ENCODE measurements at regions not wholly inside any gene's neighbourhood (a gene's known extent, or its start where the extent isn't known, plus 50 kb on each side); places are given as distances from the start of the nearest gene placed in this dataset.
"Not testable (repeated sequence)": the region's sequence is repeated elsewhere in the genome, so short reads cannot be mapped to it uniquely, and the experiment has no call there.

DNA sequence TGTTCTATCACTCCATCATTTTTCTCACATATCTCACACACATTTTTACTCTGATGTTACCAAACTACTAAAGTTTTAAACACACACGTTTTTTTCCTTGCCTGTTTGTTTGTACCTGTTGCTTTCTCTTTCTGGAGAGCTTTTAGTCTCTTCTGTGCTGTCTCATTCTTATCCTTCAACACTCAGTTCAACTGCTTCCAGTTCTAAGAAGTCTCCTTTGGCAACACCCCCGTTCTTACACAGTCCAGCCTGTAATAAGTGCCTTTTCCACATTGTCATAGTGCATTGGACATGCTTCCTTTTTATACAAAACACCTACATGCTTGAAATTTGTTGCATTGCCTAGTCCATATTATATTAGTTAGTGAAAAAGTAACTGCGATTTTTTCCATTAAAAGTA lies 360.2 kb upstream of the BRINP3 start:
- DNase-seq = no peak

DNA sequence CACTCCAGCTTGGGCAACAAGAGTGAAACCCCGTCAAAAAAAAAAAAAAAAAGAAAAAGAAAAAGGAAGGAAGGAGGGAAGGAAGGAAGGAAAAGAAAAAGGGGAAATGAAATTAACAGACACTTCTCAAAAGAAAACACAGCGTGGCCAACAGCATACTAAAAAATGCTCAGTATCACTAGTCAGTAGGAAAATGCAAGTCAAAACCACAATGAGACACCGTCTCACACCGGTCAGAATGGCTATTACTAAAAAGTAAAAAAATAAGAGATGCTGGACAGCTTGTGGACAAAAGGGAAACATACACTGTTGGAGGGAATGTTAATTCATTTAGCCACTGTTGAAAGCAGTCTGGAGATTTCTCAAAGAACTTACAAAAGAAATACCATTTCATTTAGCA lies 369.5 kb upstream of the BRINP3 start:
- no peak for DNase-seq

DNA sequence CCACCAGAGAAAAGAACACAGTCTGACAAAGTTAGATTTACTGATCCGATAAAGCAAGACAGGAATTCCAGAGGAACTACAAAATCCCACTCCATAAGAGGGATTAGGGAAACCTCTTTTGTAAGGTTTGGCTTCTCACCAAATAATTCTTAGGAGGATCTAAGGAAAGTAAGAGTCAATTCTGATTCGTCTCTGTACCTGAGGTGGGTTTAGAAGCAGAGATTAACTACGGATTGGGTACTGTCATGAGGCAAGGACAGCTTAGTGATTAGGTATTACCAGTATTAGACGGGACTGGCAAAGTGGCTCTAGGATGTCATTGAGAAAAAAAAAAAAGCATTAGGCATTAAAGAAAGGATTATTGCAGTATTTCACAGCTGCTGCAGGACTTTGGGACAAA lies 371.7 kb upstream of the BRINP3 start:
- DNase-seq = no peak

DNA sequence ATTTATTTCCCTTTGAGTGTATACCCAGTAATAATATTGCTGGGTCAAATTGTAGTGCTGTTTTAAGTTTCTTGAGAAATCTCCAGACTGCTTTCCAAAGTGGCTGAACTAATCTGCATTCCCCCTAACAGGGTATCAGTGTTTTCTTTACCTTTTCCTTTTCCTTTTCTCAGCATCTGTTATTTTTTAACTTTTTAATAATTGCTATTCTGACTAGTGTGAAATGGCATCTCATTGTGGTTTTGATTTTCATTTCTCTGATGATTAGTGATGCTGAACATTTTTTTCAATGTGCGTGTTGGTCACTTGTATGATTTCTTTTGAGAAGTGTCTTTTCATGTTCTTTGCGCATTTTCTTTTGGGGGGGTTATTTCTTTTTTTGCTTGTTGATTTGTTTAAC lies 374.9 kb upstream of the BRINP3 start:
- DNase-seq = no peak

DNA sequence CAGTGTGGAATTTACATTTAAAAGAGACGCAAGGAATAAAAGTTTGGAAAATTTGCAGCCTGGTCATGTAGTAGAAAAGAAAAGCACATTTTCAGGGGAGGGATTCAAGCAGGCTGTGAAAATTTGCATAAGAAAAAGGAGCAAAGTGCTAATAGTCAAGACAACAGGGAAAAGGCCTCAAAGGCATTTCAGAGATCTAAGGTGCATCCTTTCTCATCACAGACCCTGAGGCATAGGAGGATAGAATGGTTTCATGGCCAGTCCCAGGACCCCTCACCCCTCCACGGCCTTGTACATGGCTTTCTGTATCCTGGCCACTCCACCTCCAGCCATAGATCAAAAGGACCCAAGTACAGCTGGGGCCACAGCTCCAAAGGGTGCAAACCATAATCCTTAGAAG lies 380.5 kb upstream of the BRINP3 start:
- DNase-seq = no peak

DNA sequence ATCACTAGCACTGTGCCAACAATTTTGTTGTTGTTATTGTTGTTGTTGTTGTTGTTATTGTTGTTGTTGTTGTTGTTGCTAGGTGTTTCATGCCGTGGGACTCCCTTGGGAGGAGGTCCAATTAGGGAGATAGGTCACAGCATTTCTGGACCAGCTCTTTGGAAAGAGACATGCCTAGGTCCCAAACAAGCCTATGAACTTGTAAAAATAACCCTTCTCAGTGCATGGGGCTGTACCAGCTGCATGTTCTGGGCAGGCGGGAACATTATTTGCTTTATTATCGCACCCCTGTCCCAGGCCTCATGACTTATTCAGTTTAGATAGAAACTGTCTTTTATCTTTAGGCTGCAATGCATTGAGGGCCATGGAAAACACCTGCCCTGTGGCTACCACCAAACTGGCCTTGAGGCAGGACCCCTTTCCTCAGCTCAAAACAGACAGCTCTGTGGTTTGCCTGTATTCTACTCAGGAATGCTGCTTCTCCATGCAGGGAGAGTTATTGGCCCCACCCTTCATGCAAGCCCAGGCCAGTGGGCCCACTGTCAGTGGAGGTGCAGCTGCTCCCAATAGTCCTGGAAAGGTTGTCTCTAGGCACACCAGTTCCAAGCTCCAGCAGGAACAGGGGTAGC lies 386.5 kb upstream of the BRINP3 start:
- DNase-seq = no peak

DNA sequence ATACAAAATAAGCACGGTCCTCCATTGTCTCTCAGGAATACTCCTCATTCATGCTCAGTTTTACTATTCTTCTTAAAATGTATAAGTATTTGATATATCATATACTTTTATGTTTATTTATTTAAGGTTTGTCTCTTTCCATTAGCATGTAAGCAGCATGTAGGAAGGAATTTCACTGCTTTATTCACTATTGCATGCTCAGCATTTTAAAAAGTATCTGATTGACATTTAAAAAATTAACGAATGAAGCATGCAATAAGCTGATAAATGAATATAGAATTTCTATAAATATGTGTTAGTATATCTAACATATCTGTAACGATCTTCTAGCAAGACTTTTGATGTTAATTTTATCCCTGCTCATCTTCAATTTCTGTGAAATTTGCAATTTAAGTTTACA lies 402.7 kb upstream of the BRINP3 start:
- no peak for DNase-seq

DNA sequence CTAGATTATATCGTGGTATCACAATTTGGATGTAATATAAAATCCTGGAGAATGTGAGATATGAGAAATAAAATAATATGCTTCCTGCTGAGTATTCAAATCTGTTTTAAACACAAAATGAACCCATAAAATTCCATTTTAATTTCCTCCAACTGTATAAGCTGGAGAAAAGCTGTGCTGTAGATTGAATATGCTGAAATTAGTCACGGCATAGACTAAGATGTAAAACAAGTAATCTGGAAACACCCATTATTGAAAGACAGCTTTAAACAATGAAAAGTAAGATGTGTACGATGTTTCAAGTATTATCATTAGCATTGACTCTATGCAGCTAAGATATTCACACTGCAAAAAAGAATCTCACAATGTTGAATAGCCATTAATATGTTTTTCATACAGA lies 403.4 kb upstream of the BRINP3 start:
- DNase-seq = no peak

DNA sequence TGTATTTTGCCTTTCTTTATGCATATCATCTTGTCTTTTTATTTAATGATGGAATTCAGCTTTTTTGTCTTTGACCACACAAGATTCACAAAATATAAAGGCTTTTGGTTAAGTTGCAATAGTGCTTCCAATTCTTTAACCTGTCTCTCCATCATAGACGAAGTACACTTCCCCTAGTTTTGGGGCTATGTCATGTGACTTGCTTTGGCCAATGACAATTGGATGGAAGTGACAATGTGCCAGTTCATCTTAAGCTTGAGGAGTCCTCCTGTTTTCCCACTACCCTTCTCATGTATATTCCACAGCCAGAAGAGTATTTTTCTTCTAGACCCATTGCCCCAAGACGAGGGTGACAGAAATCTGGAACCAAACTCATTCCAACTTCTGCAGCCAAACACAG lies 419.6 kb upstream of the BRINP3 start:
- no peak for DNase-seq

DNA sequence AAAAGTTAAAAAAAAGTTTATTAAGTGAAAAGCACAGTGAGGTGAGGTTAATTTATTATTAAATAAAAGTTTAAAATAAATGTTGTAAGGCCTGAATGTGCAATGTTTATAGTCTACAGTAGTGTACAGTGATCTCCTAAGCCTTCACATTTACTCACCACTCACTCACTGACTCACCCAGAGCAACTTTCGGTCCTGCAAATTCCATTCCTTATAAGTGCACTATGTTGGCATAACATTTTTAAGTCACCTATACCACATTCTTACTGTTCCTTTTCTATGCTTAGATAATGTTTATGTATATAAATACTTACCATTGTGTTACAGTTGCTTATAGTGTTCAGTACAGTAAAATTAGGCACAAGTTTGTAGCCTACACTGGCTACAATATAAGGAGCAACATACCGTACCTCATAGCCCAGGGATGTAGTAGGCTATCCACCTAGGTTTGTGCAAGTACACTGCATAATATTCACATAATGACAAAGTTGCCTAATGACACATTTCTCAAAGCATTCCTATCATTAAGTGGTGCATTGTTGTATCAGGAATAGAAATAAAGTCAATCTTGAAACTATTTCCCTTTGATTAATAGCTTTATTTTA lies 426.5 kb upstream of the BRINP3 start:
- DNase-seq = no peak

DNA sequence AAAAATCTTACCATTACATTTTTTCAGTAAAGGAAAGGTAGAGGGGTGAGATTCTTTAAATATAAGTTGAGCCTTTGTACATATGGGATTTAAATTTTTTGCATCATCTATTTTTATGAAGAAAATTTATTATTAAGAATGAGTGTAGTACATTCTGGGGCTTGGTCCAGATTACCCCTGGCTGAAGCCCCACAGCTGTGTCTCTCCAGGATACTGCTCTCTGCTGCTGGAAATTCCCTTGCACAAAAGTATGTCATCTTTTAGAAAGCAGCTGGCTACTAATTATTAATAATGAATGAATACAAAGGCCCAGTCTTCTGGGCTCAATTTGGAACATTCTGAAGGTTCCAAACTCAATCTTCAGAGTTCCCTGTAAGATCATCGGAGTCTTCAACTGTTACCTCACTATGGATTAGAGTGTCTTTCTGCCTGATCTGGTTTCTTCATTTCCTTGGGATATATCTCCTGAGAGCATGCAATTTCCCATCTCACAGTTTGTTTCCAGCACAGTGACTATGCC lies 428.6 kb upstream of the BRINP3 start:
- DNase-seq = no peak

DNA sequence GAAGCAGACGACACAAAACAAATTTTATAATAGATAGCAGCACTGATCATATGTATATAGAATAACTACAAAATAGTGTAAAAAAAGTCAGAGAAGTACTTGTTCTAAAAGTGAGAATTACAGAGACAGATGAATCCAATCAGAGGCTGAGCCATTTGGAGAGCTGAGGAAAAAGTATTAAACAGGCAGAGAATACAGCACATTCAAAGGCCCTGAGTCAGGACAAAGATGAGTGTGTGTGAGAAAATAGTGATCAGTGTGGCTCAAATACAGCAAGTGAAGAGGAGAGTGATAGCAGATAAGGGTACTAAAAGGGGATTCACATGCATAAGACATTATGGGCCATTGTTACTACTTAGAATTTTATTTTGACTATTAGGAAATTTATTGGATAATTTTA lies 430.6 kb upstream of the BRINP3 start:
- DNase-seq = no peak

DNA sequence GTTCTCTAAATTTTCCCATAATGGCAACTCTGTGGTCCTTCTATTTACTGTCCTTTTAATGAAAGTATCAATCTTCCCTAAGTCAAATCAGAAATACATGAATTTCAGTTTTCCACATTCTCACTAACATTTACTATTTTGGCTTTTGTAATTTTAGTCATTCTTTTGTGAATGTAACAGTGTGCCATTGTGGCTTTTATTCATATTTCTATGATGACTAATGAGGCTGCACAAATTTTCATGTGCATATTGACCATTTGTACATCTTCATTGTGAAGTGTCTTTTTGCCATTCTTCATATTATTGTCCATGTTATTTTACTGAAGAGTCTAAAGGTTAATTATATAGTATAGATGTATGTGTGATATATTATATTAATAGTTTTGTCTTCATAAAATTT lies 431.0 kb upstream of the BRINP3 start:
- no peak for DNase-seq

DNA sequence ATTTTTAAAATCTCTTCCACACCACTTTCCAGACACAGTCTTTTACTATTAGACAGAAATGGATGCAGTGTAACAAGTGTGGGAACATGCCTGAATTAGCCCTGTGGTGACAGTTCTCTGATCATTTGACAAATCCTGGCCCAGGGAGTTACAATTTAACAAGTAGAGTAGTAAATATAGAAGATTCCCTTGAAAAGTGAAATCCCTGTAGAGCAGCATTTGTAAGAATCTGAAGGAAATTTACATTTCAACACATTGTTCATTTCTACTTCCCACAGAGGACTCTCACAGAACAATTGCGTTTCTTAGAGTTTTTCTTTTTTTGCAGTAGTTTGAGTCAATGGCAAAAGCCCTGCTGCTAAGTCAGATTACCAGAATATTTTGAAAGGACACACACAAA lies 458.3 kb upstream of the BRINP3 start:
- DNase-seq = no peak

DNA sequence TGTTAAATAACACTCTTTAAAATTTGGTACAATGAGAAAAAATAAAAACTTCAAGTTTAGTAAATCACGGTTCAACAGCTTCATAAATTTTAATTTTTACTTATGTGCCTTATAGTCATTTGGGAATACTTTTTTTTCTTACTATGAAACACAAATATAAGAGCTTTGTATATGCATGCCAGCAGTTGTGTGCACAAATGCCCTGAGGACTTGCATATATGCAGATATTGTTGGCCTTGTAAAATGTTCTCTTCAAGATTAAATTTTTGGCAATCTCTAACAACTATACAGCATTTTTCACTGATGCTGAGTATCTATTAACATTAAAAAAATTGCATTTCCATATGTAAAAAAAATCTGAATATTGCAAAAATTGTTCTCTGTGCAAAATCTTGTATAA lies 458.7 kb upstream of the BRINP3 start:
- no peak for DNase-seq

DNA sequence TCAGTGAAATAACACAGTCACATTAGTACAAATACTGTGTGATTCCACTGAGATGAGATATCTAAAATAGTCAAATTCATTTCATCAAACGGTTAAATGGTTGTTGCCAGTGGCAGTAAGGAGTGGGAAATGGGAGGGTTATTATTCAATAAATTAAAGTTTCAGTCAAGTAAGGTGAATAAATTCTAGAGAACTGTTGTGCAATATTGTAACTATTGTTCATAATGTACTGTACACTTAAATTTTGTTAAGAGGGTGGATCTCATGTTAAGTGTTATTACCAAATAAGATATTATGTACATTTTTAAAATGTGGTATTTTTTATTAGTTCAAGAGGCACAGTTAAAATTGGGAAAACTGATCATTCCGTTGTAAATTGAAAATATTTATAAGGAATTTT lies 463.3 kb upstream of the BRINP3 start:
- DNase-seq = no peak

DNA sequence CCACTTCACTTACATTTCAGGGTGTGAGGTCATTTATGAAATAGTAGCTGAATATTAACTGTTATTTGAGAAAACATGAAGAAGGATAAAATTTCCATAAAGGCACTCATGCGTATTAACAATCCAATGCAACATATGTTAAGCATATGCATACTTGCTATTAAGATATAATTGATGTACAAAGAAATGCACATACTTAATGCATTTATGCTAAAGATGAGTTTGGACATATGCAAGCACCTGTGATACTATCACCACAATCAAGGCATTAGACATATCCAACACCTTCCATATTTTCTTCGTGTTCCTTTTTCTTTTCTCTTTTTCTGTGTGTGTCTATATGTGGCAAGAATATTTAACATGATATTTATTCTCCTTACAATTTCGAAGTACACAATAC lies 464.8 kb upstream of the BRINP3 start:
- DNase-seq = no peak

DNA sequence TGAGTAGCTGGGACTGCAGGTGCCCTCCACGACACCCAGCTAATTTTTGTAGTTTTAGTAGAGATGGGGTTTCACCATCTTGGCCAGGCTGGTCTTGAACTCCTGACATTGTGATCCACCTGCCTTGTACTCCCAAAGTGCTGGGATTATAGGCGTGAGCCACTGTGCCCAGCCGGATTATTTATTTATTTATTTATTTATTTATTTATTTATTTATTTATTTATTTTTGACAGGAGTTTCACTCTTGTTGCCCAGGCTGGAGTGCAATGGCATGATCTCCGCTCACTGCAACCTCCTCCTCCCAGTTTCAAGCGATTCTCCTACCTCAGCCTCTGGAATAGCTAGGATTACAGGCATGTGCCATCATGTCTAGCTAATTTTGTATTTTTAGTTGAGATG lies 466.1 kb upstream of the BRINP3 start:
- not testable (repeated sequence) for DNase-seq

DNA sequence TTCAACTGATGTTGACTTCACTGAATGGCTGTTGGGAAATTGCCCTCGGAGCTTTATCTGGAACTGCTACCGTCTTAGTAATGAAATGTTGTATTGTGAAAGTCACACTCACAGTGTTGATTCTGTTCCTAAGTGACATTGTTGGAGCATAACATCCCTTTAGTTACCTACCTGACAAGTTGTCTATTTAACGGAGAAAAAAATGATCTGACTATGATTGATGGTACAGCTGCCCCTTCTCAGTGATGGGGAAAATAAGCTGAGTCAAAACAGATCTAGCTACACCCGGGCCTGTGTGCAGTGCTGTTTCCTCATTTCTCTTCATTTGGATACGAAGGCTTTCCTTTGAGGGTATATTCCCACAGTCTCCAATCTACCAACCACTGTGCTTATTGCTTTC lies 472.3 kb upstream of the BRINP3 start:
- DNase-seq = peak; percentile 38 to 44

DNA sequence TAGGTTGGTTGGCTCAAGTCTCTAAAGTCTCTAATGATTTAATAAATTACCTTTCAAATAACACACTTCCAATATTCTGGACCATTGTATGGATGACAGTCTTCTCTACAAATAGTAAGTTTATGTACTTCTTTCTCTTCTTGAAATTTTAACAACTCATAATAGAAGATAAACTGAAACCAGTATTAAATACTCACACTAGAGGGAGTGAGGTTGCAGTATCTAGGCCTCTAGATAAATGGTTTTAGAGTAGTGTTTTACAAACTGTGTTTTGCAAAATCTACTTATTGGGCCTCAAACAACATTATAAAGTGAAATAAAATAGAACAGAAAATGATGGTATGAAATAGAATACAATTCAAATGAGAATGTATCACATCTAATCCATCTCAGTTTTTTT lies 479.9 kb upstream of the BRINP3 start:
- no peak for DNase-seq

DNA sequence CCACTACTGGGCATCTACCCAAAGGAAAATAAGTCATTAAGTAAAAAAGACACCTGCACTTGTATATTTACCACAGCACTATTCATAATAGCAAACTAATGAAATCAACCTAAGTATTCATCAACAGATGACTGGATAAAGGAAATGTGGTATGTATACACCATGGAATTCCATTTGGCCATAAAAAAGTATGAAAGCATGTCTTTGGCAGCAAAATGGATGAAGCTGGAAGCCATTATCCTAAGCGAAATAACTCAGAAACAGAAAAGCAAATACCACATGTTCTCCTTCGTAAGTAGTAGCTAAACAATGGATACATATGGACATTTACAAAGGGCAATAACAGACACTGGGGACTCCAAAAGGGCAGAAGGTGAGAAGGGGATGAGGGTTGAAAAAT lies 485.7 kb upstream of the BRINP3 start:
- DNase-seq = no peak

DNA sequence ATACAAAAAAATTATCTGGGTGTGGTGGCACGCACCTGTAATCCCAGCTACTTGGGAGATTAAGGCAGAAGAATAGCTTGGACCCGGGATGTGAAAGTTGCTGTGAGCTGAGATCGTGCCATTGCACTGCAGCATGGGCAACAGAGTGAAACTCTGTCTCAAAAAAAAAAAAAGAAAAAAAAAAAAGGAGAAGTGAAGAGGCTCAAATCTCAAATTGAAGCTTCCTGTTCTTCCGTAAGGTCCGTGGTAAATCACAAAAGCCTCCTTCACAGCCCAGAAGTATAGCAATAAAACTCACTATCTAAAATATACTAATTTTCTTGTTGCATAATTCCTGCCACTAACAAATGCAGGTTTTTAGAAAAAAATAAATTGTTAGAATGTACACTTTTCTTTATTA lies 498.2 kb upstream of the BRINP3 start:
- no peak for DNase-seq

DNA sequence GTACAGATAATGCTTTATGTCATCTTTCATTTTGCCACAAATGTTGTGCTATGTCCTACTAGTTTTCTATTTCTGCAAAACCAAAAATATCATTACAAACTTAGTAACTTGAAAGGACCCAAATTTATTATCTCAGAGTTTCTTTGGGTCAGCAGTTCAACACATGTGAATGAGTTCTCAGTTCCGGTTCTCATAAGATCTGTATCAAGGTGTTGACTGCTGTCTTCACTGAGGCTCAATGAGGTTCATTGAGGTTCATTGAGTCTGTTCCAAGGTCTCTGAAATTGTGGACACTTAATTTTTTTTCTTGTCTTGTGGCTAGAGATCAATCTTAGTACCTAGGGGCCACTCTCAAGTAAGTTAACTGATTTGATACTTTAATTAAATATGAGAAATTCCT lies 525.1 kb upstream of the BRINP3 start:
- no peak for DNase-seq

DNA sequence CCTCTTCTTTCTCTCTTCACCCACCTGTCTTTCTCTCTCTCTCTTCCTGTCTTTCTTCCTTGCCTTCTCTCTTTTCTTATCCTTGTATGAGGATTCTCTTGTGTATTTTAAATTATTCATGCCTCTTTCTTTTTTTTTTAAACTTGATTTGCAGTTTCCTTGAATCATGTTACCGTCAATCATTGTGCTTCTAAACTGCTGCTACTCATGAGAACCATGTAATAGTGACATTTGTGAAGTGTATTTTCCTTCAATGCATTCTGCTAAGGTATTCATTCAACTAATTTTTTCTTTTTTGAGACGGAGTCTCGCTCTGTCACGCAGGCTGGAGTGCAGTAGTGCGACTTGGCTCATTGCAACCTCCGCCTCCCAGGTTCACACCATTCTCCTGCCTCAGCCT lies 539.1 kb upstream of the BRINP3 start:
- DNase-seq = no peak

DNA sequence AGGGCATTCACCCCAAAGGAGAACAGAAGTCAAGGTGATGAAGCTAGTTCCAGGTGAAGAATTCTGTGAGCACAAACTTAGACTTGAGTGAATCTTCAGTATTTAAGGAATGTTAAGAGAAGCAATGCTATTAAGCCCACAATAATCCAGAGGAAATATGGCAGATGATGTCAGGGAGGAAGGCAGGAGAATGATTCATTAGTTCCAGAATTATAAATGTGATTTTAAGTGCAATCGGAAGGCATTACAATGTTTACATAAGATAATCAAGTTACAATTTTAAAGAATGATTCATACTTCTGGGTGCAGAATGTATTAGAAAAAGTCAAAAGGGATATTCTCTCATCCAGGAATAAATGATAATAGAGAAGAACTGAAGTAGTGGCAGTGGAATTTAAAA lies 545.2 kb upstream of the BRINP3 start:
- no peak for DNase-seq

All from SHP77 (cell line).